22Rv1 (cell line): ENCODE measurements at regions not wholly inside any gene's neighbourhood (a gene's known extent, or its start where the extent isn't known, plus 50 kb on each side); places are given as distances from the start of the nearest gene placed in this dataset.

ENCODE experiments used
- CTCF ChIP-seq: fragments of 450-650 bp; IDR thresholded peaks from 2 replicates; pipeline ENCODE4 v1.5.1; 2017; ENCODE audit warnings: mild to moderate bottlenecking
- ZFX ChIP-seq: fragments of 450-650 bp; IDR thresholded peaks from 2 replicates; pipeline ENCODE4 v1.6.1; 2017; ENCODE audit warnings: antibody characterized with exemption, borderline replicate concordance

GRCh38 chr16:63331111-63331510, 1294.9 kb upstream of the CDH8 start:
- TF ChIP-seq CTCF (no peak), ZFX (no peak)
